Mesothelial cell of epicardium (in vitro differentiated cells): ENCODE measurements at regions not wholly inside any gene's neighbourhood (a gene's known extent, or its start where the extent isn't known, plus 50 kb on each side); places are given as distances from the start of the nearest gene placed in this dataset.

Source experiments
- DNase-seq, 2 experiments: peaks; one replicate each; pipeline ENCODE4 v3.0.0; 2021; ENCODE audit warnings: low spot score in 2 of 2; ENCODE audit not compliant: unreplicated experiment in 2 of 2
- H3K27ac Mint-ChIP-seq: 2 replicates; pipeline ENCODE4 v1.8.0; 2021; ENCODE audit warnings: mixed read lengths
- H3K27me3 Mint-ChIP-seq: 2 replicates; pipeline ENCODE4 v1.8.0; 2021; ENCODE audit warnings: low read depth, mixed read lengths
- H3K36me3 Mint-ChIP-seq: 2 replicates; pipeline ENCODE4 v1.8.0; 2021; ENCODE audit warnings: mixed read lengths
- H3K4me1 Mint-ChIP-seq: 2 replicates; pipeline ENCODE4 v1.8.0; 2021; ENCODE audit warnings: mixed read lengths
- H3K4me3 Mint-ChIP-seq: 2 replicates; pipeline ENCODE4 v1.8.0; 2021; ENCODE audit warnings: mild to moderate bottlenecking, moderate library complexity, mixed read lengths
- H3K9me3 Mint-ChIP-seq: 2 replicates; pipeline ENCODE4 v1.8.0; 2021; ENCODE audit warnings: mixed read lengths
- TF ChIP-seq, protein P1 (sequence below): fragments of 200-600 bp; sonication (generic); IDR thresholded peaks from one replicate; pipeline ENCODE4 v1.5.0; 2021; ENCODE audit warnings: antibody characterized with exemption; ENCODE audit not compliant: unreplicated experiment

DNA sequence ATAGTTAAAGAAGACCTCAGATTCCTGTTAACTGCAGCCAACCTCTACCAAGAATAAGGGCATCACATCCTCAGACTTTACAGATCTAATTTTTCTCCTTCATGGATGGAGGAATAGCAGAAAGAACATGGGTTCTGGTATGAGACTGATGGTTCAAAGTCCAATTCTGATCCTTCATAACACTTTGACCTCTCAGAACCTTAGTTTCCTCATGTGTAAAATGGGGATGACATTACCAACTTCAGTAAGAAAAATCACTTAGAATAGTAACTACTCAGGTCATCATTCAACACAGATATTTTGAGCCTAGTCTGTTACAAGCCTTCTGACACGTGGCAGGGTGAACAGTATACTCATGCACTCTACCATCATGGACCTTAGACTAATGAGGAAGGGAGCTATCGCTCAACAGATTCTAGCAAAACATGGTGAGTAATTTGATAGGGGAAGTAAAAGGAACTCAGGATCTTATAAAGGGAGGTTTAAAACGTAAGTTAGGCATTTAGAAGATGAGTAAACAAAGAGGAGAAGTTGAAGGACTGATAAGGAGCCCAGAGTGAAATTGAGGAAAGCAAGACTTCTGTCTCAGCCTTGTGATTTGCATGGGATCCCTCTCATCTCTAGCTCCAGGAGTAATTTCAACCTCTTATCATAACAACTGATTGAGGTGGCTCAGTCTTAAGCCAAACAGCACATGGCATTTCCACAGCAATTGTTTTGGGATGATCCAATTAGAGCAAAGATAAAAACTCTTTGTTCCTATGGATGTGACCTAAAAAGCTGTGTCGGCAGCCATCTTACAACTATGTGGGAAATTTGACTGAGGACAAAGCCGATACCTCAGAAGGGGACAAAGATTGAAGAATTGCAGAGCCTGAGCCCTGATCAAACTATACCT is 69.2 kb upstream of the TCF7L2 start:
- Mint-ChIP-seq H3K36me3 (peaks cover 1% of the 10 kb centered on the region), H3K27me3 (no peaks in the 10 kb centered on the region), H3K4me3 (no peak overlapping the region), H3K4me1 (no peaks in the 10 kb centered on the region), H3K9me3 (peaks cover 19% of the 10 kb centered on the region), H3K27ac (no peak overlapping the region)
- TF ChIP-seq, protein P1, sequence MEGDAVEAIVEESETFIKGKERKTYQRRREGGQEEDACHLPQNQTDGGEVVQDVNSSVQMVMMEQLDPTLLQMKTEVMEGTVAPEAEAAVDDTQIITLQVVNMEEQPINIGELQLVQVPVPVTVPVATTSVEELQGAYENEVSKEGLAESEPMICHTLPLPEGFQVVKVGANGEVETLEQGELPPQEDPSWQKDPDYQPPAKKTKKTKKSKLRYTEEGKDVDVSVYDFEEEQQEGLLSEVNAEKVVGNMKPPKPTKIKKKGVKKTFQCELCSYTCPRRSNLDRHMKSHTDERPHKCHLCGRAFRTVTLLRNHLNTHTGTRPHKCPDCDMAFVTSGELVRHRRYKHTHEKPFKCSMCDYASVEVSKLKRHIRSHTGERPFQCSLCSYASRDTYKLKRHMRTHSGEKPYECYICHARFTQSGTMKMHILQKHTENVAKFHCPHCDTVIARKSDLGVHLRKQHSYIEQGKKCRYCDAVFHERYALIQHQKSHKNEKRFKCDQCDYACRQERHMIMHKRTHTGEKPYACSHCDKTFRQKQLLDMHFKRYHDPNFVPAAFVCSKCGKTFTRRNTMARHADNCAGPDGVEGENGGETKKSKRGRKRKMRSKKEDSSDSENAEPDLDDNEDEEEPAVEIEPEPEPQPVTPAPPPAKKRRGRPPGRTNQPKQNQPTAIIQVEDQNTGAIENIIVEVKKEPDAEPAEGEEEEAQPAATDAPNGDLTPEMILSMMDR: no peak
- no peak for DNase-seq

DNA sequence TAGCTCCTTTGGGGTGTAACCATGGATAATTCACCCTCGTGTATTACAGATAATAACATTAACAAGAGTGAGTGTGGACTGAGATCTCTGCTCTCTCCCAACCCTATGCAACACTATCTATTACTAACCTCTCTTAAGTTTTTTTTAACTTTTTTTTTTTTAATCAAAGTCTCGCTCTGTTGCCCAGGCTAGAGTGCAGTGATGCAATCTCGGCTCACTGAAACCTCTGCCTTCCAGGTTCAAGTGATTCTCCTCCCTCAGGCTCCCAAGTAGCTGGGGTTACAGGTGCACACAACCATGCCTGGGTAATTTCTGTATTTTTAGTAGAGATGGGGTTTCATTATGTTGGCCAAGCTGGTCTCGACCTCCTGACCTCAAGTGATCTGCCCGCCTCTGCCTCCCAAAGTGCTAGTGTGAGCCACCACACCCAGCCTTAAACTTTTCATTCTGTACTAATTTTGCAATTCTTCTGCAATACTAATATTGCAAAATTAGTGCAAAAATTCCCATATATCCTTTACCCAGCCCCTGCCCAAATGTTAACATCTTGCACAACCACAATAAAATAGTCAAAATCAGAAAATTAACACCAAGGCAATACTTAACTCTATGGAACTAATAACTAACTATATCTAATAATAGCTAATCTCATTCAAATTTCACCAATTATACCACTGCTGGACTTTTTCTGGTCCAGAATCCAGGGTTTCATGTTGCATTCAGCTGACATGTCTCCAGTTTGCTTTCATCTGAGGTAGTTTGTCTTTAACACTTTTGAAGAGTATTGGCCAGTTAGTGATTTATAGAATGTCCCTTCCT is 66.5 kb upstream of the TCF7L2 start:
- H3K4me1 Mint-ChIP-seq: no peaks in the 10 kb centered on the region
- TF ChIP-seq, protein P1: no peak
- peaks cover 19% of the 10 kb centered on the region for H3K9me3 Mint-ChIP-seq
- no peak for DNase-seq
- no peak overlapping the region for H3K27ac Mint-ChIP-seq
- no peaks in the 10 kb centered on the region for H3K27me3 Mint-ChIP-seq
- H3K36me3 Mint-ChIP-seq: peaks cover 1% of the 10 kb centered on the region
- no peak overlapping the region for H3K4me3 Mint-ChIP-seq

GRCh38 chr10:112884179-112884504 is 65.9 kb upstream of the TCF7L2 start:
- peaks cover 1% of the 10 kb centered on the region for H3K36me3 Mint-ChIP-seq
- peaks cover 19% of the 10 kb centered on the region for H3K9me3 Mint-ChIP-seq
- no peak for DNase-seq
- no peaks in the 10 kb centered on the region for H3K27me3 Mint-ChIP-seq
- TF ChIP-seq, protein P1: no peak
- no peaks in the 10 kb centered on the region for H3K4me1 Mint-ChIP-seq
- no peak overlapping the region for H3K4me3 Mint-ChIP-seq
- no peak overlapping the region for H3K27ac Mint-ChIP-seq

GRCh38 chr10:112886463-112886862 is 63.6 kb upstream of the TCF7L2 start:
- no peak overlapping the region for H3K27ac Mint-ChIP-seq
- TF ChIP-seq, protein P1: no peak
- H3K36me3 Mint-ChIP-seq: peaks cover 1% of the 10 kb centered on the region
- no peak overlapping the region for H3K4me3 Mint-ChIP-seq
- DNase-seq: no peak
- H3K9me3 Mint-ChIP-seq: peaks cover 19% of the 10 kb centered on the region
- no peaks in the 10 kb centered on the region for H3K4me1 Mint-ChIP-seq
- no peaks in the 10 kb centered on the region for H3K27me3 Mint-ChIP-seq

- no peaks in the 10 kb centered on the region for H3K27me3 Mint-ChIP-seq
- TF ChIP-seq, protein P1: no peak
- no peak overlapping the region for H3K27ac Mint-ChIP-seq
- peaks cover 1% of the 10 kb centered on the region for H3K36me3 Mint-ChIP-seq
- DNase-seq: no peak
- no peaks in the 10 kb centered on the region for H3K4me1 Mint-ChIP-seq
- H3K9me3 Mint-ChIP-seq: peaks cover 19% of the 10 kb centered on the region
- no peak overlapping the region for H3K4me3 Mint-ChIP-seq
Measured at GRCh38 chr10:112887968-112888367, 62.1 kb upstream of the TCF7L2 start.
